Urinary bladder (tissue), 3 donors: ENCODE measurements at regions not wholly inside any gene's neighbourhood (a gene's known extent, or its start where the extent isn't known, plus 50 kb on each side); places are given as distances from the start of the nearest gene placed in this dataset.

Experiments used
- DNase-seq: peaks from one replicate; pipeline ENCODE4 v3.0.0-alpha.2; 2015; ENCODE audit errors: extremely low spot score
- H3K27ac ChIP-seq: one replicate; pipeline ENCODE4 v1.5.1; 2013; ENCODE audit warnings: low read depth, mild to moderate bottlenecking, moderate library complexity
- H3K36me3 ChIP-seq: one replicate; pipeline ENCODE4 v1.6.1; 2013; ENCODE audit warnings: mild to moderate bottlenecking, moderate library complexity; ENCODE audit not compliant: insufficient read depth
- H3K4me1 ChIP-seq: one replicate; pipeline ENCODE4 v1.6.1; 2013; ENCODE audit warnings: mild to moderate bottlenecking, moderate library complexity; ENCODE audit not compliant: insufficient read depth
- H3K4me3 ChIP-seq: one replicate; pipeline ENCODE4 v1.5.1; 2013; ENCODE audit warnings: low read depth, low read length
- WGBS: extraction: QIAGEN DNeasy Blood & Tissue Kit; methylation state at CpG from one replicate; pipeline ENCODE4 v1.1.7; 2013; 5-methylcytosine and 5-hydroxymethylcytosine counted together
- donor health status: healthy with polysubstance abuse.
- donor health status: healthy.

GRCh38 chr3:72346526-72346926 is 501.7 kb downstream of the SHQ1 start:
- Histone ChIP-seq H3K36me3 (no peaks in the 10 kb centered on the region), H3K4me1 (no peaks in the 10 kb centered on the region), H3K4me3 (no peak overlapping the region), H3K27ac (no peak overlapping the region)
- DNase-seq, result no peak
- 54% methylated on average over 8 of the region's 8 CpGs for WGBS

DNA sequence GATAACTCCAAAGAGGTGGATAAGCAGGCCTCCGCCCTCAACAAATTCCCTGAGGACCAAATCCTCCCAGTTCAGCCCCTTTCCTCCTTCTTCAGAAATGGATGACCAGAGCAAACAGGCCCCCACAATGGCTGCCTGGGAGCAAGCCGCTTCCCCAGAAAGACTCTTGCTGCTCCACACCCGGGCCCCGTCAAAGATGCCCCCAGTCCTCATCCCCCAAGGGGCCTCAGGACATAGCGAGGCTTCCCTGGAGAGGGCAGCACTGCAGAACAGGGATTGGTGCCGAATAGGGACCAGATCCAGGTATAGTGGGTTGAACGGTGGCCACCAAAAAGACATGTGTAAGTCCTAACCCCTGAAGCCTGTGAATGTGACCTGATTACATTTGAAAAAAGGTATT is 502.3 kb downstream of the SHQ1 start:
- Histone ChIP-seq H3K36me3 (no peaks in the 10 kb centered on the region), H3K27ac (no peak overlapping the region), H3K4me1 (no peaks in the 10 kb centered on the region), H3K4me3 (no peak overlapping the region)
- 93% methylated on average over 7 of the region's 7 CpGs for WGBS
- DNase-seq, result no peak

- WGBS, result 84% methylated on average over 7 of the region's 7 CpGs
- no peak for DNase-seq
- Histone ChIP-seq H3K36me3 (no peaks in the 10 kb centered on the region), H3K4me1 (no peaks in the 10 kb centered on the region), H3K27ac (no peak overlapping the region), H3K4me3 (no peak overlapping the region)
Observed at GRCh38 chr3:72345237-72345878, 502.9 kb downstream of the SHQ1 start.

DNA sequence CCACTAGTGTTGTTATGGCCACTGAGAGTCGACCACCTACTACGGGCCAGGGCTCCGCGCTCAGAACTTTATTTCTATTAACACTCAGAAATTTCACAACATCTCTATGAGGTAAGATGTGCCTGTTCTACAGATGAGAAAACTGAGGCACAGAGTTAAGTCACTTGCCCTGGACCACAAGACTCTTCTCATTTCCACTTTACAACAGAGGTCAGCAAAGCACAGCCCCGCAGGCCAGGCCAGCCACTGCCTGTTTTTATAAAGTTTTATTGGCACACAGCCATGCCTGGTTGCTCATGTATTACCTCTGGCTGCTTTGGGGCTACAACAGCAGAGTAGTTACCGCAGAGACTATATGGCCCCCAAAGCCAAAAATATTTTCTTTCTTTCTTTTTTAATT is 503.6 kb downstream of the SHQ1 start:
- 96% methylated on average over 6 of the region's 6 CpGs for WGBS
- no peak overlapping the region for H3K27ac ChIP-seq

GRCh38 chr3:72344236-72344635 is 504.0 kb downstream of the SHQ1 start:
- Histone ChIP-seq H3K36me3 (no peaks in the 10 kb centered on the region), H3K27ac (no peak overlapping the region), H3K4me1 (no peaks in the 10 kb centered on the region), H3K4me3 (no peak overlapping the region)
- no peak for DNase-seq
- 85% methylated on average over 1 of the region's 1 CpG for WGBS

More for the DNA sequence above, 503.6 kb downstream of the SHQ1 start:
- Histone ChIP-seq H3K4me1 (no peaks in the 10 kb centered on the region), H3K4me3 (no peak overlapping the region), H3K36me3 (no peaks in the 10 kb centered on the region)
- DNase-seq, result no peak

DNA sequence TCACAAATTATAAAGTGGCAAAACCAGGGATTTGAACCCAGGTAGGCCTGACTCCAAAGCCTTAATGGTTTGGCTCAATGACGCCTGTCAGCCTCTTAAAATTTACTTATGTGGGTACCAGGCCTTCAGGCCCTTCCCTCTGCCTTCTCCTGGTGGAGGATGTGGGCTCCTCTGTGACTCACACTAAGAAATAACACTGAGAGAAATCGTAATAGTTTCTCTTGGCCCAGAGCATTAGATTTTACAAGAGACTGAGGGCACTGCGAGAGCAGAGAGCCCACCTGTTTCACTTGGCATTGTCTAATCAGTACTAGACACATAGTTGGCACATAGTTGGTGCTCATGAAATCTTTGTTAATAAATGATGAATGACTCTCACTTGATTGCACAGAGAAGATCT is 505.2 kb downstream of the SHQ1 start:
- WGBS, result 78% methylated on average over 3 of the region's 3 CpGs
- H3K36me3 ChIP-seq, result no peaks in the 10 kb centered on the region
- DNase-seq, result no peak
- H3K4me3 ChIP-seq, result no peak overlapping the region
- H3K4me1 ChIP-seq, result no peaks in the 10 kb centered on the region
- H3K27ac ChIP-seq, result no peak overlapping the region

DNA sequence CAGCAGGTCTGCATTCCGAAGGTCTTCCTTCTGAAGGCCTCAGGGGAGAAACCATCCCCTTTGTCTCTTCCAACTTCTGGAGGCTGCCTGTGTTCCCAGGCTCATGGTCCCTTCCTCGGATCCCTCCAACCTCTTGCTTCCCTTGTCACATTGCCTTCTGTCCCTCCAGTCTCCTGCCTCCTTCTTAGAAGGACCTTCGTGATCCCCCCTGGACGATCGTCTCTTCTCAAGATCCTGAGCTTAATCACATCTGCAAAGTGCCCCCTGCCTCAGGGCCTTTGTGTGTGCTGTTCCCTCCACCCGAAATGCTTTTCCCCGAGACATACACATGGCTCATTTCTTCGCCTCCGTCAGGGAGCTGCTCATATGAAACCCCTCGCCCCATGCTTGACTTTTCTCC is 505.8 kb downstream of the SHQ1 start:
- Histone ChIP-seq H3K27ac (no peak overlapping the region), H3K36me3 (no peaks in the 10 kb centered on the region), H3K4me1 (no peaks in the 10 kb centered on the region), H3K4me3 (no peak overlapping the region)
- 95% methylated on average over 10 of the region's 10 CpGs for WGBS
- no peak for DNase-seq

- no peak for DNase-seq
- 47% methylated on average over 2 of the region's 2 CpGs for WGBS
- Histone ChIP-seq H3K36me3 (no peaks in the 10 kb centered on the region), H3K27ac (no peak overlapping the region), H3K4me3 (no peak overlapping the region), H3K4me1 (no peaks in the 10 kb centered on the region)
Observed at GRCh38 chr3:72341920-72342319, 506.3 kb downstream of the SHQ1 start.

GRCh38 chr3:72341380-72341770 is 506.9 kb downstream of the SHQ1 start:
- DNase-seq, result no peak
- no peaks in the 10 kb centered on the region for H3K36me3 ChIP-seq

GRCh38 chr3:72340476-72341379 is 507.5 kb downstream of the SHQ1 start:
- Histone ChIP-seq H3K27ac (no peak overlapping the region), H3K36me3 (no peaks in the 10 kb centered on the region), H3K4me1 (no peaks in the 10 kb centered on the region), H3K4me3 (no peak overlapping the region)
- no peak for DNase-seq
- WGBS, result 91% methylated on average over 12 of the region's 12 CpGs

More at GRCh38 chr3:72341380-72341770, 506.9 kb downstream of the SHQ1 start:
- Histone ChIP-seq H3K27ac (no peak overlapping the region), H3K4me1 (no peaks in the 10 kb centered on the region), H3K4me3 (no peak overlapping the region)
- 95% methylated on average over 5 of the region's 5 CpGs for WGBS

DNA sequence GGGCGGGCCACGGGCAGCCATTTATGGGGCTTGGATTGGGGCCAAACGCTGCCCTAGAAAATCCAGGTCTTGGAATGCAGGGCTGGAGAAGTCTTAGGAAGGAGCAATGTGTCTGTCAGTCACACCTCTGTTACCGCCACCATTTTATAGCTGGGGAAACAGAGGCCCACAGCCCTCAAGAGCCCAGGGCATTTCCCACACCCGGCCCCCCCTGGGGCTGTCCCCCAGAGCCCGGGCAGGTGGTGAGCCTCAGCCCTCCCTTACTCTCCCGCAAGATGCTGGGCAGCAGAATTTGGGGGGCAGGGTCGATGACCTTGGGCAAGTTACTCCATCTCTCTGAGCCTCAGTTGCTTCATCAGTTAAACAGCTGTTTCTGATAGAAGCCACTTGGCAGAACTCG is 508.2 kb downstream of the SHQ1 start:
- Histone ChIP-seq H3K36me3 (no peaks in the 10 kb centered on the region), H3K4me1 (no peaks in the 10 kb centered on the region), H3K27ac (no peak overlapping the region), H3K4me3 (no peak overlapping the region)
- 71% methylated on average over 9 of the region's 9 CpGs for WGBS
- DNase-seq, result no peak

- peak overlapping the region; percentile 28 for H3K27ac ChIP-seq
- H3K36me3 ChIP-seq, result no peaks in the 10 kb centered on the region
- DNase-seq, result no peak
- no peaks in the 10 kb centered on the region for H3K4me1 ChIP-seq
- no peak overlapping the region for H3K4me3 ChIP-seq
- 50% methylated on average over 4 of the region's 4 CpGs for WGBS
Observed at GRCh38 chr3:72339670-72340030, 508.6 kb downstream of the SHQ1 start.

- Histone ChIP-seq H3K4me3 (no peak overlapping the region), H3K36me3 (no peaks in the 10 kb centered on the region), H3K27ac (peak overlapping the region; percentile 28), H3K4me1 (no peaks in the 10 kb centered on the region)
- 62% methylated on average over 11 of the region's 11 CpGs for WGBS
- DNase-seq, result no peak
Observed at GRCh38 chr3:72338942-72339669, 509.1 kb downstream of the SHQ1 start.
